ENCODE measurements at regions not wholly inside any gene's neighbourhood (a gene's known extent, or its start where the extent isn't known, plus 50 kb on each side); places are given as distances from the start of the nearest gene placed in this dataset.
"Not testable (repeated sequence)": the region's sequence is repeated elsewhere in the genome, so short reads cannot be mapped to it uniquely, and the experiment has no call there.

- DNase-seq (ENCODE audit: low read depth), result not testable (repeated sequence)
These were observed 53.7 kb upstream of the ZSCAN2 start for GRCh38 chr15:84547150-84547549.

GRCh38 chr15:84550503-84550902 is 50.3 kb upstream of the ZSCAN2 start:
- not testable (repeated sequence) for DNase-seq (ENCODE audit: low read depth)
